ENCODE measurements at regions not wholly inside any gene's neighbourhood (a gene's known extent, or its start where the extent isn't known, plus 50 kb on each side); places are given as distances from the start of the nearest gene placed in this dataset.

GRCh38 chr3:26068890-26069289 lies 279.0 kb downstream of the OXSM start:
- Histone ChIP-seq H3K36me3 (ENCODE audit: insufficient read depth, low read length) (no peaks in the 10 kb centered on the region), H3K79me2 (replicated peaks; ENCODE audit: insufficient read depth, low read length) (no peaks in the 10 kb centered on the region), H2AFZ (ENCODE audit: low read depth, low read length) (no peak overlapping the region), H3K9me3 (ENCODE audit: low read length) (no peaks in the 10 kb centered on the region), H3K4me3 (ENCODE audit: low read length) (no peak overlapping the region), H4K20me1 (ENCODE audit: insufficient read depth) (no peaks in the 10 kb centered on the region), H3K27me3 (ENCODE audit: insufficient read depth, low read depth, low read length) (no peaks in the 10 kb centered on the region), H3K4me2 (ENCODE audit: low read length) (no peak overlapping the region), H3F3A (ENCODE audit: insufficient read depth, low read length, poor library complexity, severe bottlenecking) (no peaks in the 10 kb centered on the region), H3K9me2 (ENCODE audit: insufficient read depth, low read length) (no peaks in the 10 kb centered on the region), H3K9ac (ENCODE audit: low read length) (no peak overlapping the region), H3K27ac (ENCODE audit: low read length) (no peak overlapping the region)
- no peak for TF ChIP-seq EP300 (conservative IDR thresholded peaks at IDR 0.05; ENCODE audit: poor library complexity, severe bottlenecking)
- no peak for TF ChIP-seq POLR2AphosphoS5 (IDR thresholded peaks at IDR 0.05)

GRCh38 chr3:26070854-26071253 lies 281.0 kb downstream of the OXSM start:
- Histone ChIP-seq H3K4me3 (ENCODE audit: low read length) (no peak overlapping the region), H2AFZ (ENCODE audit: low read depth, low read length) (no peak overlapping the region), H3K27ac (ENCODE audit: low read length) (no peak overlapping the region), H3K36me3 (ENCODE audit: insufficient read depth, low read length) (no peaks in the 10 kb centered on the region), H3K9me3 (ENCODE audit: low read length) (no peaks in the 10 kb centered on the region), H3K9ac (ENCODE audit: low read length) (no peak overlapping the region), H3K79me2 (replicated peaks; ENCODE audit: insufficient read depth, low read length) (no peaks in the 10 kb centered on the region), H3K27me3 (ENCODE audit: insufficient read depth, low read depth, low read length) (no peaks in the 10 kb centered on the region), H4K20me1 (ENCODE audit: insufficient read depth) (no peaks in the 10 kb centered on the region), H3F3A (ENCODE audit: insufficient read depth, low read length, poor library complexity, severe bottlenecking) (no peaks in the 10 kb centered on the region), H3K4me2 (ENCODE audit: low read length) (no peak overlapping the region), H3K9me2 (ENCODE audit: insufficient read depth, low read length) (no peaks in the 10 kb centered on the region)
- no peak for TF ChIP-seq RAD21 (conservative IDR thresholded peaks at IDR 0.05)
- no peak for TF ChIP-seq CTCF (IDR thresholded peaks at IDR 0.05; ENCODE audit: poor library complexity, severe bottlenecking)
- TF ChIP-seq MXI1 (conservative IDR thresholded peaks at IDR 0.05; ENCODE audit: poor library complexity, severe bottlenecking): no peak
- no peak for TF ChIP-seq SMC3 (conservative IDR thresholded peaks at IDR 0.05; ENCODE audit: poor library complexity)
- no peak for TF ChIP-seq EZH2 (IDR thresholded peaks at IDR 0.05; ENCODE audit: borderline replicate concordance, insufficient read depth, low read length, poor library complexity, severe bottlenecking)
- no peak for TF ChIP-seq POLR2AphosphoS5 (IDR thresholded peaks at IDR 0.05)
- TF ChIP-seq EP300 (conservative IDR thresholded peaks at IDR 0.05; ENCODE audit: poor library complexity, severe bottlenecking): no peak
- TF ChIP-seq, protein P1, sequence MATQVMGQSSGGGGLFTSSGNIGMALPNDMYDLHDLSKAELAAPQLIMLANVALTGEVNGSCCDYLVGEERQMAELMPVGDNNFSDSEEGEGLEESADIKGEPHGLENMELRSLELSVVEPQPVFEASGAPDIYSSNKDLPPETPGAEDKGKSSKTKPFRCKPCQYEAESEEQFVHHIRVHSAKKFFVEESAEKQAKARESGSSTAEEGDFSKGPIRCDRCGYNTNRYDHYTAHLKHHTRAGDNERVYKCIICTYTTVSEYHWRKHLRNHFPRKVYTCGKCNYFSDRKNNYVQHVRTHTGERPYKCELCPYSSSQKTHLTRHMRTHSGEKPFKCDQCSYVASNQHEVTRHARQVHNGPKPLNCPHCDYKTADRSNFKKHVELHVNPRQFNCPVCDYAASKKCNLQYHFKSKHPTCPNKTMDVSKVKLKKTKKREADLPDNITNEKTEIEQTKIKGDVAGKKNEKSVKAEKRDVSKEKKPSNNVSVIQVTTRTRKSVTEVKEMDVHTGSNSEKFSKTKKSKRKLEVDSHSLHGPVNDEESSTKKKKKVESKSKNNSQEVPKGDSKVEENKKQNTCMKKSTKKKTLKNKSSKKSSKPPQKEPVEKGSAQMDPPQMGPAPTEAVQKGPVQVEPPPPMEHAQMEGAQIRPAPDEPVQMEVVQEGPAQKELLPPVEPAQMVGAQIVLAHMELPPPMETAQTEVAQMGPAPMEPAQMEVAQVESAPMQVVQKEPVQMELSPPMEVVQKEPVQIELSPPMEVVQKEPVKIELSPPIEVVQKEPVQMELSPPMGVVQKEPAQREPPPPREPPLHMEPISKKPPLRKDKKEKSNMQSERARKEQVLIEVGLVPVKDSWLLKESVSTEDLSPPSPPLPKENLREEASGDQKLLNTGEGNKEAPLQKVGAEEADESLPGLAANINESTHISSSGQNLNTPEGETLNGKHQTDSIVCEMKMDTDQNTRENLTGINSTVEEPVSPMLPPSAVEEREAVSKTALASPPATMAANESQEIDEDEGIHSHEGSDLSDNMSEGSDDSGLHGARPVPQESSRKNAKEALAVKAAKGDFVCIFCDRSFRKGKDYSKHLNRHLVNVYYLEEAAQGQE (IDR thresholded peaks at IDR 0.05; ENCODE audit: borderline replicate concordance): no peak
- no peak for TF ChIP-seq TAF1 (IDR thresholded peaks at IDR 0.05; ENCODE audit: low read depth)

DNA sequence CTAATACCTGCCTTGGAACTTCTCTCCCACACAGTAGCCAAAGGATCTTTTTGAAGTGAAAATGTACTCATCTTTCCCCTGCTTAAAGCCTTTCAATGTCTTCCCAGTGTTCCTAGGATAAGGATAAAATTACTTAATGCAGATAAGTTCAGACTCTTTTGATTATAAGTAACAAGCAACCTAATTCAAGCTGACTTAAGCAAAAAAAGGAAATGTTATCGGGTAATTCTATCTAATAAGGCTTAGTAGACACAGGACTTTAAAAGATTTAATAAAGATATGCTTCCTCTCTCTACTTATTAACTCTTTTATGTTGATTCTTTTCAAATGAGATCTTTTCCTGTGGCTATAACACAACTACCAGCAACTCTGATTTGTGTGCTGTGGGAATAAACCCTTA lies 284.2 kb downstream of the OXSM start:
- H3K79me2 ChIP-seq (replicated peaks; ENCODE audit: insufficient read depth, low read length): no peaks in the 10 kb centered on the region
- no peaks in the 10 kb centered on the region for H4K20me1 ChIP-seq (ENCODE audit: insufficient read depth)
- H2AFZ ChIP-seq (ENCODE audit: low read depth, low read length): no peak overlapping the region
- no peaks in the 10 kb centered on the region for H3F3A ChIP-seq (ENCODE audit: insufficient read depth, low read length, poor library complexity, severe bottlenecking)
- no peak overlapping the region for H3K4me2 ChIP-seq (ENCODE audit: low read length)
- H3K36me3 ChIP-seq (ENCODE audit: insufficient read depth, low read length): no peaks in the 10 kb centered on the region
- no peak overlapping the region for H3K9ac ChIP-seq (ENCODE audit: low read length)
- no peak for TF ChIP-seq TAF1 (IDR thresholded peaks at IDR 0.05; ENCODE audit: low read depth)
- no peak for TF ChIP-seq CTCF (IDR thresholded peaks at IDR 0.05; ENCODE audit: poor library complexity, severe bottlenecking)
- TF ChIP-seq EZH2 (IDR thresholded peaks at IDR 0.05; ENCODE audit: borderline replicate concordance, insufficient read depth, low read length, poor library complexity, severe bottlenecking): no peak
- no peak for TF ChIP-seq RAD21 (conservative IDR thresholded peaks at IDR 0.05)
- no peak for TF ChIP-seq MXI1 (conservative IDR thresholded peaks at IDR 0.05; ENCODE audit: poor library complexity, severe bottlenecking)
- TF ChIP-seq, protein P1 (IDR thresholded peaks at IDR 0.05; ENCODE audit: borderline replicate concordance): no peak
- TF ChIP-seq EP300 (conservative IDR thresholded peaks at IDR 0.05; ENCODE audit: poor library complexity, severe bottlenecking): no peak
- TF ChIP-seq POLR2AphosphoS5 (IDR thresholded peaks at IDR 0.05): no peak
- no peaks in the 10 kb centered on the region for H3K9me2 ChIP-seq (ENCODE audit: insufficient read depth, low read length)
- H3K9me3 ChIP-seq (ENCODE audit: low read length): no peaks in the 10 kb centered on the region
- no peaks in the 10 kb centered on the region for H3K27me3 ChIP-seq (ENCODE audit: insufficient read depth, low read depth, low read length)
- H3K4me3 ChIP-seq (ENCODE audit: low read length): no peak overlapping the region
- H3K27ac ChIP-seq (ENCODE audit: low read length): no peak overlapping the region

Data from neural cell (in vitro differentiated cells).